Ectodermal cell (in vitro differentiated cells): ENCODE measurements at regions not wholly inside any gene's neighbourhood (a gene's known extent, or its start where the extent isn't known, plus 50 kb on each side); places are given as distances from the start of the nearest gene placed in this dataset.
"Not testable (repeated sequence)": the region's sequence is repeated elsewhere in the genome, so short reads cannot be mapped to it uniquely, and the experiment has no call there.

Source experiments
- H3K27ac ChIP-seq: 2 replicates; pipeline ENCODE4 v1.7.0; 2013; ENCODE audit warnings: mild to moderate bottlenecking, low read depth, low read length; ENCODE audit not compliant: insufficient read depth, poor library complexity, severe bottlenecking
- H3K27me3 ChIP-seq: 2 replicates; pipeline ENCODE4 v1.7.0; 2013; ENCODE audit warnings: mild to moderate bottlenecking, low read length; ENCODE audit not compliant: insufficient read depth, control insufficient read depth, poor library complexity, severe bottlenecking
- H3K36me3 ChIP-seq: one replicate; pipeline ENCODE4 v1.7.0; 2013; ENCODE audit warnings: low read length; ENCODE audit not compliant: control insufficient read depth, insufficient read depth
- H3K4me1 ChIP-seq: one replicate; pipeline ENCODE4 v1.7.0; 2013; ENCODE audit warnings: low read length; ENCODE audit not compliant: control insufficient read depth, insufficient read depth
- H3K4me3 ChIP-seq: 2 replicates; pipeline ENCODE4 v1.7.0; 2013; ENCODE audit warnings: low read depth, low read length, control low read depth; ENCODE audit not compliant: insufficient read depth
- H3K9me3 ChIP-seq: 2 replicates; pipeline ENCODE4 v1.7.0; 2013; ENCODE audit warnings: mild to moderate bottlenecking, low read length, moderate library complexity; ENCODE audit not compliant: control insufficient read depth
- WGBS, 2 experiments: methylation state at CpG; one replicate each; pipeline ENCODE4 v1.1.7; 2013; ENCODE audit warnings: missing lambda C conversion rate in 2 of 2; 5-methylcytosine and 5-hydroxymethylcytosine counted together

GRCh38 chr1:193884848-193885558 is 698.6 kb upstream of the B3GALT2 start:
- Histone ChIP-seq H3K36me3 (no peaks in the 10 kb centered on the region), H3K27me3 (no peaks in the 10 kb centered on the region), H3K4me3 (no peak overlapping the region), H3K9me3 (no peaks in the 10 kb centered on the region), H3K4me1 (no peaks in the 10 kb centered on the region), H3K27ac (no peak overlapping the region)
- WGBS, 2 experiments, result 93 to 94% methylated on average over 11 of the region's 11 CpGs

GRCh38 chr1:193877920-193878319 is 691.5 kb upstream of the B3GALT2 start:
- WGBS, 2 experiments, result 90 to 96% methylated on average over 1 of the region's 1 CpG
- not testable (repeated sequence) for H3K36me3 ChIP-seq, H3K27me3 ChIP-seq, H3K9me3 ChIP-seq, H3K4me1 ChIP-seq, H3K4me3 ChIP-seq, H3K27ac ChIP-seq

GRCh38 chr1:193868425-193868824 is 682.0 kb upstream of the B3GALT2 start:
- Histone ChIP-seq H3K27me3 (no peaks in the 10 kb centered on the region), H3K27ac (no peak overlapping the region)

GRCh38 chr1:193856261-193856660 is 669.8 kb upstream of the B3GALT2 start:
- WGBS, 2 experiments, result 77 to 83% methylated on average over 6 of the region's 6 CpGs
- no peak overlapping the region for H3K27ac ChIP-seq
- H3K36me3 ChIP-seq, result no peaks in the 10 kb centered on the region
- no peaks in the 10 kb centered on the region for H3K4me1 ChIP-seq
- H3K27me3 ChIP-seq, result no peaks in the 10 kb centered on the region
- no peak overlapping the region for H3K4me3 ChIP-seq
- H3K9me3 ChIP-seq, result no peaks in the 10 kb centered on the region

More at GRCh38 chr1:193868425-193868824, 682.0 kb upstream of the B3GALT2 start:
- no peaks in the 10 kb centered on the region for H3K9me3 ChIP-seq
- no peak overlapping the region for H3K4me3 ChIP-seq
- H3K36me3 ChIP-seq, result no peaks in the 10 kb centered on the region
- 95 to 99% methylated on average over 5 of the region's 5 CpGs for WGBS, 2 experiments
- H3K4me1 ChIP-seq, result no peaks in the 10 kb centered on the region

- Histone ChIP-seq H3K27me3 (no peaks in the 10 kb centered on the region), H3K4me3 (no peak overlapping the region), H3K9me3 (no peaks in the 10 kb centered on the region), H3K27ac (no peak overlapping the region), H3K36me3 (no peaks in the 10 kb centered on the region), H3K4me1 (no peaks in the 10 kb centered on the region)
- 59 to 66% methylated on average over 2 of the region's 2 CpGs for WGBS, 2 experiments
Measured at GRCh38 chr1:193850745-193851144, 664.3 kb upstream of the B3GALT2 start.

GRCh38 chr1:193846876-193847604 is 660.6 kb upstream of the B3GALT2 start:
- H3K9me3 ChIP-seq, result no peaks in the 10 kb centered on the region
- H3K4me3 ChIP-seq, result no peak overlapping the region
- no peaks in the 10 kb centered on the region for H3K4me1 ChIP-seq
- WGBS, 2 experiments, result 91 to 100% methylated on average over 2 of the region's 2 CpGs
- no peaks in the 10 kb centered on the region for H3K27me3 ChIP-seq
- H3K27ac ChIP-seq, result no peak overlapping the region
- H3K36me3 ChIP-seq, result no peaks in the 10 kb centered on the region

- Histone ChIP-seq H3K27me3 (no peaks in the 10 kb centered on the region), H3K4me1 (no peaks in the 10 kb centered on the region), H3K9me3 (no peaks in the 10 kb centered on the region), H3K36me3 (no peaks in the 10 kb centered on the region), H3K27ac (no peak overlapping the region), H3K4me3 (no peak overlapping the region)
- WGBS, 2 experiments, result 100% methylated on average over 1 of the region's 3 CpGs
Measured at GRCh38 chr1:193846411-193846810, 660.0 kb upstream of the B3GALT2 start.

- Histone ChIP-seq H3K9me3 (no peaks in the 10 kb centered on the region), H3K36me3 (no peaks in the 10 kb centered on the region), H3K27me3 (no peaks in the 10 kb centered on the region), H3K27ac (no peak overlapping the region), H3K4me1 (no peaks in the 10 kb centered on the region), H3K4me3 (no peak overlapping the region)
- 88% methylated on average over 1 of the region's 2 CpGs; no CpG with 5 or more reads in 1 of the 2 experiments for WGBS, 2 experiments
Measured at GRCh38 chr1:193841857-193842256, 655.4 kb upstream of the B3GALT2 start.

GRCh38 chr1:193831465-193831864 is 645.1 kb upstream of the B3GALT2 start:
- no peaks in the 10 kb centered on the region for H3K27me3 ChIP-seq
- H3K36me3 ChIP-seq, result no peaks in the 10 kb centered on the region
- no peaks in the 10 kb centered on the region for H3K4me1 ChIP-seq
- 100% methylated on average over 1 of the region's 1 CpG for WGBS, 2 experiments
- no peak overlapping the region for H3K27ac ChIP-seq
- no peaks in the 10 kb centered on the region for H3K9me3 ChIP-seq
- H3K4me3 ChIP-seq, result no peak overlapping the region

GRCh38 chr1:193827516-193827915 is 641.1 kb upstream of the B3GALT2 start:
- 83% methylated on average over 1 of the region's 1 CpG; no CpG with 5 or more reads in 1 of the 2 experiments for WGBS, 2 experiments
- Histone ChIP-seq H3K4me1 (no peaks in the 10 kb centered on the region), H3K27ac (no peak overlapping the region), H3K36me3 (no peaks in the 10 kb centered on the region), H3K4me3 (no peak overlapping the region), H3K27me3 (no peaks in the 10 kb centered on the region), H3K9me3 (no peaks in the 10 kb centered on the region)
